GM23338 (cell line): ENCODE measurements at regions not wholly inside any gene's neighbourhood (a gene's known extent, or its start where the extent isn't known, plus 50 kb on each side); places are given as distances from the start of the nearest gene placed in this dataset.

Experiments
- ATAC-seq: fragments of 200-7000 bp; cut with Tn5 transposase; 3 replicates; pipeline ENCODE4 v1.9.1; 2020
- DNase-seq: peaks from one replicate; pipeline ENCODE4 v3.0.0-alpha.2; 2015; ENCODE audit warnings: low spot score
- H2AFZ ChIP-seq: fragments of 200-600 bp; sonication (generic); 2 replicates; pipeline ENCODE4 v1.8.0; 2016; ENCODE audit warnings: antibody characterized with exemption, mild to moderate bottlenecking, moderate library complexity
- H3F3A ChIP-seq: fragments of 200-600 bp; sonication (generic); replicated peaks from 2 replicates; pipeline ENCODE4 v1.8.0; 2017; ENCODE audit warnings: antibody characterized with exemption, mixed run types, low read depth
- H3K27ac ChIP-seq: fragments of 200-600 bp; sonication (generic); 2 replicates; pipeline ENCODE4 v1.6.1; 2016; ENCODE audit warnings: low read depth
- H3K27me3 ChIP-seq: fragments of 200-600 bp; sonication (generic); 2 replicates; pipeline ENCODE4 v1.8.0; 2016; ENCODE audit warnings: mild to moderate bottlenecking, mixed run types, moderate library complexity; ENCODE audit not compliant: insufficient read depth
- H3K36me3 ChIP-seq: fragments of 200-600 bp; sonication (generic); 2 replicates; pipeline ENCODE4 v1.8.0; 2016; ENCODE audit warnings: mild to moderate bottlenecking; ENCODE audit not compliant: insufficient read depth
- H3K4me1 ChIP-seq: fragments of 200-600 bp; sonication (generic); 2 replicates; pipeline ENCODE4 v1.8.0; 2016; ENCODE audit warnings: mild to moderate bottlenecking, moderate library complexity; ENCODE audit not compliant: insufficient read depth
- H3K4me2 ChIP-seq: fragments of 200-600 bp; sonication (generic); 2 replicates; pipeline ENCODE4 v1.7.1; 2017; ENCODE audit warnings: mixed run types
- H3K4me3 ChIP-seq: fragments of 200-600 bp; sonication (generic); 2 replicates; pipeline ENCODE4 v1.6.1; 2016; ENCODE audit warnings: mixed run types
- H3K79me2 ChIP-seq: fragments of 200-600 bp; sonication (generic); replicated peaks from 2 replicates; pipeline ENCODE4 v1.8.0; 2017; ENCODE audit warnings: mild to moderate bottlenecking; ENCODE audit not compliant: insufficient read depth
- H3K9me2 ChIP-seq: fragments of 200-600 bp; sonication (generic); 2 replicates; pipeline ENCODE4 v1.8.0; 2017; ENCODE audit not compliant: insufficient read depth
- H4K20me1 ChIP-seq: fragments of 200-600 bp; sonication (generic); replicated peaks from 2 replicates; pipeline ENCODE4 v1.8.0; 2017; ENCODE audit warnings: mild to moderate bottlenecking; ENCODE audit not compliant: insufficient read depth
- H3K27ac Mint-ChIP-seq: 2 replicates; pipeline ENCODE4 v1.8.0; 2020; ENCODE audit warnings: inconsistent platforms, mild to moderate bottlenecking, moderate library complexity, mixed read lengths
- H3K27me3 Mint-ChIP-seq: 3 replicates; pipeline ENCODE4 v1.8.0; 2022; ENCODE audit warnings: low read depth, mild to moderate bottlenecking, moderate library complexity, mixed read lengths, inconsistent platforms; ENCODE audit not compliant: insufficient read depth, poor library complexity
- H3K36me3 Mint-ChIP-seq: 3 replicates; pipeline ENCODE4 v1.8.0; 2021; ENCODE audit warnings: low read depth, mild to moderate bottlenecking, inconsistent platforms, moderate library complexity, mixed read lengths
- H3K4me1 Mint-ChIP-seq: 3 replicates; pipeline ENCODE4 v1.8.0; 2020; ENCODE audit warnings: mild to moderate bottlenecking, inconsistent platforms, mixed read lengths
- H3K4me3 Mint-ChIP-seq: 3 replicates; pipeline ENCODE4 v1.8.0; 2021; ENCODE audit warnings: moderate library complexity, mild to moderate bottlenecking, inconsistent platforms, mixed read lengths
- H3K9me3 Mint-ChIP-seq: 3 replicates; pipeline ENCODE4 v1.8.0; 2020; ENCODE audit warnings: moderate library complexity, mild to moderate bottlenecking, inconsistent platforms, mixed read lengths
- CREB1 ChIP-seq: fragments of 250-450 bp; sonication (Bioruptor Pico); IDR thresholded peaks from 2 replicates; pipeline ENCODE4 v1.5.0; 2020; ENCODE audit warnings: low read depth, mild to moderate bottlenecking, moderate library complexity
- CTCF ChIP-seq, 2 experiments: fragments of 200-600 bp in 1 of 2; sonication (generic) in 1 of 2; conservative IDR thresholded peaks; 2 replicates each; pipeline versions ENCODE4 v1.5.1 to v1.6.1; 2016 to 2017; ENCODE audit warnings: antibody characterized with exemption in 2 of 2, low read depth in 2 of 2, mild to moderate bottlenecking in 2 of 2, moderate library complexity in 1 of 2
- ETS1 ChIP-seq: IDR thresholded peaks from 2 replicates; pipeline ENCODE4 v1.6.1; 2016; ENCODE audit warnings: antibody characterized with exemption
- EZH2 ChIP-seq: fragments of 200-600 bp; sonication (generic); IDR thresholded peaks from one replicate; pipeline ENCODE4 v1.8.0; 2017; ENCODE audit warnings: antibody characterized with exemption, mild to moderate bottlenecking, low read depth; ENCODE audit not compliant: unreplicated experiment
- EZH2phosphoT487 ChIP-seq: fragments of 200-600 bp; sonication (generic); IDR thresholded peaks from one replicate; pipeline ENCODE4 v1.8.1; 2018; ENCODE audit warnings: antibody characterized with exemption; ENCODE audit not compliant: unreplicated experiment
- JUNB ChIP-seq: IDR thresholded peaks from one replicate; pipeline ENCODE4 v1.6.1; 2016; ENCODE audit warnings: antibody characterized with exemption; ENCODE audit not compliant: unreplicated experiment
- NANOG ChIP-seq: IDR thresholded peaks from 2 replicates; pipeline ENCODE4 v1.6.1; 2016; ENCODE audit warnings: antibody characterized with exemption, borderline replicate concordance
- POLR2AphosphoS5 ChIP-seq: IDR thresholded peaks from 2 replicates; pipeline ENCODE4 v1.6.1; 2016; ENCODE audit warnings: antibody characterized with exemption, low read depth
- STAT1 ChIP-seq: IDR thresholded peaks from one replicate; pipeline ENCODE4 v1.6.1; 2016; ENCODE audit warnings: antibody characterized with exemption; ENCODE audit not compliant: unreplicated experiment
- ZNF114 ChIP-seq: fragments of 250-450 bp; sonication (Bioruptor Pico); IDR thresholded peaks from 2 replicates; pipeline ENCODE4 v1.5.0; 2020; ENCODE audit warnings: mild to moderate bottlenecking, moderate library complexity
- ZNF331 ChIP-seq: fragments of 250-450 bp; sonication (Bioruptor Pico); IDR thresholded peaks from 2 replicates; pipeline ENCODE4 v1.5.0; 2020; ENCODE audit warnings: low read depth, mild to moderate bottlenecking, moderate library complexity
- TF ChIP-seq, protein P1 (sequence below): fragments of 250-450 bp; sonication (Bioruptor Pico); IDR thresholded peaks from 2 replicates; pipeline ENCODE4 v1.5.0; 2020; ENCODE audit warnings: mild to moderate bottlenecking, moderate library complexity
- TF ChIP-seq, protein P2 (sequence below): IDR thresholded peaks from one replicate; pipeline ENCODE4 v1.6.1; 2018; ENCODE audit warnings: antibody characterized with exemption; ENCODE audit not compliant: unreplicated experiment

DNA sequence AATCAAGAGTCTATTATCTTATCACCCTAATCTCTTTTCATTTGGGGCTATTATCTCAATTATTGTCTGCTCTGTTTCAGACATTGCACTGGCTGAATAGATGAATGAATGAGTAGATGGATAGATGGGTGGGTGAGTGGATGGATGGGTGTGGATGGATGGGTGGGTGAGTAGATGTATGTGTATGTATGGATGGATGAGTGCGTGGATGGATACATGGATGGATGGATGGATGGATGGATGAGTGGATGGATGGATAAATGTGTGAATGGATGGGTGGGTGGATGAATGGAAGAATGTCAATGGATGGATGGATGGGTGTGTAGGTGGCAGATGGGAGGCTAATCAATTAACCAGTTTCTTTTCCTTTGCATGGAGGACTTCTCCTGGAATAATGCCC lies 301.7 kb downstream of the NSG2 start:
- Histone ChIP-seq H3K4me2 (no peak overlapping the region), H3K9me2 (0 out of 2 replicates have a peak, but pooled peaks cover 4% of the 10 kb centered on the region), H3K36me3 (no peaks in the 10 kb centered on the region), H3K4me1 (no peaks in the 10 kb centered on the region), H2AFZ (no peak overlapping the region), H3K79me2 (no peaks in the 10 kb centered on the region), H3K4me3 (no peak overlapping the region), H3F3A (no peaks in the 10 kb centered on the region), H3K27me3 (no peaks in the 10 kb centered on the region), H4K20me1 (no peaks in the 10 kb centered on the region), H3K27ac (no peak overlapping the region)
- no peak overlapping the region for H3K4me3 Mint-ChIP-seq
- H3K4me1 Mint-ChIP-seq, result peaks cover 4% of the 10 kb centered on the region; the same call in 2 of the 3 replicates
- no peak for DNase-seq
- no peaks in the 10 kb centered on the region for H3K36me3 Mint-ChIP-seq
- H3K27ac Mint-ChIP-seq, result no peak overlapping the region
- TF ChIP-seq CREB1 (no peak), POLR2AphosphoS5 (no peak), STAT1 (no peak), ZNF331 (CRISPR knock-in tag) (no peak), EZH2 (no peak), EZH2phosphoT487 (no peak), NANOG (no peak), CTCF (conservative IDR thresholded peaks at IDR 0.05; ENCODE audit: low read depth in 2 of 2) (no peak), ETS1 (no peak), ZNF114 (CRISPR knock-in tag) (no peak), JUNB (no peak)
- TF ChIP-seq, protein P1, sequence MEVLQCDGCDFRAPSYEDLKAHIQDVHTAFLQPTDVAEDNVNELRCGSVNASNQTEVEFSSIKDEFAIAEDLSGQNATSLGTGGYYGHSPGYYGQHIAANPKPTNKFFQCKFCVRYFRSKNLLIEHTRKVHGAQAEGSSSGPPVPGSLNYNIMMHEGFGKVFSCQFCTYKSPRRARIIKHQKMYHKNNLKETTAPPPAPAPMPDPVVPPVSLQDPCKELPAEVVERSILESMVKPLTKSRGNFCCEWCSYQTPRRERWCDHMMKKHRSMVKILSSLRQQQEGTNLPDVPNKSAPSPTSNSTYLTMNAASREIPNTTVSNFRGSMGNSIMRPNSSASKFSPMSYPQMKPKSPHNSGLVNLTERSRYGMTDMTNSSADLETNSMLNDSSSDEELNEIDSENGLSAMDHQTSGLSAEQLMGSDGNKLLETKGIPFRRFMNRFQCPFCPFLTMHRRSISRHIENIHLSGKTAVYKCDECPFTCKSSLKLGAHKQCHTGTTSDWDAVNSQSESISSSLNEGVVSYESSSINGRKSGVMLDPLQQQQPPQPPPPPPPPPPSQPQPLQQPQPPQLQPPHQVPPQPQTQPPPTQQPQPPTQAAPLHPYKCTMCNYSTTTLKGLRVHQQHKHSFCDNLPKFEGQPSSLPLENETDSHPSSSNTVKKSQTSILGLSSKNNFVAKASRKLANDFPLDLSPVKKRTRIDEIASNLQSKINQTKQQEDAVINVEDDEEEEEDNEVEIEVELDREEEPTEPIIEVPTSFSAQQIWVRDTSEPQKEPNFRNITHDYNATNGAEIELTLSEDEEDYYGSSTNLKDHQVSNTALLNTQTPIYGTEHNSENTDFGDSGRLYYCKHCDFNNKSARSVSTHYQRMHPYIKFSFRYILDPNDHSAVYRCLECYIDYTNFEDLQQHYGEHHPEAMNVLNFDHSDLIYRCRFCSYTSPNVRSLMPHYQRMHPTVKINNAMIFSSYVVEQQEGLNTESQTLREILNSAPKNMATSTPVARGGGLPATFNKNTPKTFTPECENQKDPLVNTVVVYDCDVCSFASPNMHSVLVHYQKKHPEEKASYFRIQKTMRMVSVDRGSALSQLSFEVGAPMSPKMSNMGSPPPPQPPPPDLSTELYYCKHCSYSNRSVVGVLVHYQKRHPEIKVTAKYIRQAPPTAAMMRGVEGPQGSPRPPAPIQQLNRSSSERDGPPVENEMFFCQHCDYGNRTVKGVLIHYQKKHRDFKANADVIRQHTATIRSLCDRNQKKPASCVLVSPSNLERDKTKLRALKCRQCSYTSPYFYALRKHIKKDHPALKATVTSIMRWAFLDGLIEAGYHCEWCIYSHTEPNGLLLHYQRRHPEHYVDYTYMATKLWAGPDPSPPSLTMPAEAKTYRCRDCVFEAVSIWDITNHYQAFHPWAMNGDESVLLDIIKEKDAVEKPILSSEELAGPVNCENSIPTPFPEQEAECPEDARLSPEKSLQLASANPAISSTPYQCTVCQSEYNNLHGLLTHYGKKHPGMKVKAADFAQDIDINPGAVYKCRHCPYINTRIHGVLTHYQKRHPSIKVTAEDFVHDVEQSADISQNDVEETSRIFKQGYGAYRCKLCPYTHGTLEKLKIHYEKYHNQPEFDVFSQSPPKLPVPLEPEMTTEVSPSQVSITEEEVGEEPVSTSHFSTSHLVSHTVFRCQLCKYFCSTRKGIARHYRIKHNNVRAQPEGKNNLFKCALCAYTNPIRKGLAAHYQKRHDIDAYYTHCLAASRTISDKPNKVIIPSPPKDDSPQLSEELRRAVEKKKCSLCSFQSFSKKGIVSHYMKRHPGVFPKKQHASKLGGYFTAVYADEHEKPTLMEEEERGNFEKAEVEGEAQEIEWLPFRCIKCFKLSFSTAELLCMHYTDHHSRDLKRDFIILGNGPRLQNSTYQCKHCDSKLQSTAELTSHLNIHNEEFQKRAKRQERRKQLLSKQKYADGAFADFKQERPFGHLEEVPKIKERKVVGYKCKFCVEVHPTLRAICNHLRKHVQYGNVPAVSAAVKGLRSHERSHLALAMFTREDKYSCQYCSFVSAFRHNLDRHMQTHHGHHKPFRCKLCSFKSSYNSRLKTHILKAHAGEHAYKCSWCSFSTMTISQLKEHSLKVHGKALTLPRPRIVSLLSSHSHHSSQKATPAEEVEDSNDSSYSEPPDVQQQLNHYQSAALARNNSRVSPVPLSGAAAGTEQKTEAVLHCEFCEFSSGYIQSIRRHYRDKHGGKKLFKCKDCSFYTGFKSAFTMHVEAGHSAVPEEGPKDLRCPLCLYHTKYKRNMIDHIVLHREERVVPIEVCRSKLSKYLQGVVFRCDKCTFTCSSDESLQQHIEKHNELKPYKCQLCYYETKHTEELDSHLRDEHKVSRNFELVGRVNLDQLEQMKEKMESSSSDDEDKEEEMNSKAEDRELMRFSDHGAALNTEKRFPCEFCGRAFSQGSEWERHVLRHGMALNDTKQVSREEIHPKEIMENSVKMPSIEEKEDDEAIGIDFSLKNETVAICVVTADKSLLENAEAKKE (CRISPR knock-in tag), result no peak
- TF ChIP-seq, protein P2, sequence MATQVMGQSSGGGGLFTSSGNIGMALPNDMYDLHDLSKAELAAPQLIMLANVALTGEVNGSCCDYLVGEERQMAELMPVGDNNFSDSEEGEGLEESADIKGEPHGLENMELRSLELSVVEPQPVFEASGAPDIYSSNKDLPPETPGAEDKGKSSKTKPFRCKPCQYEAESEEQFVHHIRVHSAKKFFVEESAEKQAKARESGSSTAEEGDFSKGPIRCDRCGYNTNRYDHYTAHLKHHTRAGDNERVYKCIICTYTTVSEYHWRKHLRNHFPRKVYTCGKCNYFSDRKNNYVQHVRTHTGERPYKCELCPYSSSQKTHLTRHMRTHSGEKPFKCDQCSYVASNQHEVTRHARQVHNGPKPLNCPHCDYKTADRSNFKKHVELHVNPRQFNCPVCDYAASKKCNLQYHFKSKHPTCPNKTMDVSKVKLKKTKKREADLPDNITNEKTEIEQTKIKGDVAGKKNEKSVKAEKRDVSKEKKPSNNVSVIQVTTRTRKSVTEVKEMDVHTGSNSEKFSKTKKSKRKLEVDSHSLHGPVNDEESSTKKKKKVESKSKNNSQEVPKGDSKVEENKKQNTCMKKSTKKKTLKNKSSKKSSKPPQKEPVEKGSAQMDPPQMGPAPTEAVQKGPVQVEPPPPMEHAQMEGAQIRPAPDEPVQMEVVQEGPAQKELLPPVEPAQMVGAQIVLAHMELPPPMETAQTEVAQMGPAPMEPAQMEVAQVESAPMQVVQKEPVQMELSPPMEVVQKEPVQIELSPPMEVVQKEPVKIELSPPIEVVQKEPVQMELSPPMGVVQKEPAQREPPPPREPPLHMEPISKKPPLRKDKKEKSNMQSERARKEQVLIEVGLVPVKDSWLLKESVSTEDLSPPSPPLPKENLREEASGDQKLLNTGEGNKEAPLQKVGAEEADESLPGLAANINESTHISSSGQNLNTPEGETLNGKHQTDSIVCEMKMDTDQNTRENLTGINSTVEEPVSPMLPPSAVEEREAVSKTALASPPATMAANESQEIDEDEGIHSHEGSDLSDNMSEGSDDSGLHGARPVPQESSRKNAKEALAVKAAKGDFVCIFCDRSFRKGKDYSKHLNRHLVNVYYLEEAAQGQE, result no peak
- H3K9me3 Mint-ChIP-seq, result peaks cover 3% of the 10 kb centered on the region; the same call in 1 of the 3 replicates
- ATAC-seq, result no peak
- peaks cover 5% of the 10 kb centered on the region for H3K27me3 Mint-ChIP-seq
